HG03135 (cell line): ENCODE measurements at regions not wholly inside any gene's neighbourhood (a gene's known extent, or its start where the extent isn't known, plus 50 kb on each side); places are given as distances from the start of the nearest gene placed in this dataset.

Source experiments
- ATAC-seq: cut with Tn5 transposase; IDR thresholded peaks from one replicate; pipeline ENCODE4 v1.9.1; 2021; ENCODE audit warnings: mild to moderate bottlenecking, moderate library complexity; ENCODE audit not compliant: unreplicated experiment

DNA sequence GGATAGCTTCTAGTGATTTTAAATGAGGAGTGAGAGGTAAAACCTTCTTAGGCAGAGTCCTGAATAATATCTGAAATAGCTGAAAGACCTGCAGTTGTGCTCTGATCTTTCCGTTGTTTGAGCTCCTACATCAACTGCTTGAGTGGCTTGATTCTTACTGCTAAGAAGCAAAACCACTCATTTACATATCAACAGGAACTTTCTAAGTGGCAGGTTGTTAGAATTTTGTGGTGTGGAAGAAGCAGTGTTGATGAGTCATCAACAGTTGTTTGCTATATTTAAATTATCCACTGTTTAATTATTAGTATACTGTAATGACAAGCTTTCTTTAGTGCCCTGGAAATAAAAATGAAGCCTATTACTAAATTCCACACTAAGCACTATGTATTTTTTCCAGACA is 689.5 kb downstream of the DNAJB9 start:
- ATAC-seq, result peak; percentile 58

DNA sequence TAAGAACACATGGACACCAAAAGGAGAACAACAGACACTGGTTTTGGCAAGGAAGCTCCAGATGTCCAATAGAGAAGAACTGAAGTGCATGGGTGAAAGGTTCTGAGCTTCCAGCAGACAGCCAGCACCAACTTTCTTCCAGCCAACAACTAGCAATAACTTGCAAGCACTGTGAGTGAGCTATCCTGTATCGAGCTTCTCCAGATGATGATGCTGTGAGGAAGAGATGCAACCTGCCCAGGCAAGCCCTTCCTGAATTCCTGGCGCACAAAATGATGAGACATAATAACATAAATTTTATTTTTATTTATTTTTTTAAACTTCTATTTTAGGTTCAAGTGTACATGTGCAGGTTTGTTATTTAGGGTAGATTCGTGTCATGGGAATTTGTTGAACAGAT is 692.1 kb downstream of the DNAJB9 start:
- ATAC-seq, result no peak

DNA sequence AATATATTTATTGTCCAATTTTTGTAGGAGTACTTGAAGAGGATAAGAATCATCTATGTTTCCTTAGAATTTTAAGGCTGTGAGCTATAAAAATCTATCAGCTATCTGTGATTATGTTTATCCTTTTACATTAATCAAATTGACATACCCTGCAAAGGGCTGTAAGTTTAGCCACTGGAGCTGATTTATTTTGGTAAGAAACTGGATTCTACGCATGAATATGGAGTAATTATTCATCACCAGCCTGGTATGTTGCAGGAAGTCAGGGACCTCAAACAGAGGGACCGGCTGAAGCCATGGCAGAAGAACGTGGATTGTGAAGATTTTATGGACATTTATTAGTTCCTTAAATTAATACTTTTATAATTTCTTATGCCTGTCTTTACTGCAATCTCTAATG is 696.9 kb downstream of the DNAJB9 start:
- ATAC-seq, result no peak

DNA sequence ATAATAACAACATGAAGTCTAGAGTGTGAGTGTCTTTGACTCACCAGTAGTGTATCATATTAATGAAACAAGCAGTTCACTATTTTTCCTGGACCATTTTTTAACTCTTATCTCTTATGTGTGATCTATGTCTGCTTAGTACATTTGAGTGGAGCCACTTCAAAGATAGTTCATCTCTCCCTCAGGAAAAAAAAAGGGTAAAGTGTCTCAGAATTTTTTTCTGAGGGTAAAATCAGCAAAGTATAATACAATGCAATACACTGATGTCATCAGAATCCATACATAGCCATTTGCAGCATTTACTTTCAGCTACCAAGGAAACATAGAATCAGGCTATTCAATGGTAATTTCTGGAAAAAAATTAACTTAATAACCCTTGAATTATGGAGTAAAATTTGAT is 706.7 kb downstream of the DNAJB9 start:
- ATAC-seq, result no peak

DNA sequence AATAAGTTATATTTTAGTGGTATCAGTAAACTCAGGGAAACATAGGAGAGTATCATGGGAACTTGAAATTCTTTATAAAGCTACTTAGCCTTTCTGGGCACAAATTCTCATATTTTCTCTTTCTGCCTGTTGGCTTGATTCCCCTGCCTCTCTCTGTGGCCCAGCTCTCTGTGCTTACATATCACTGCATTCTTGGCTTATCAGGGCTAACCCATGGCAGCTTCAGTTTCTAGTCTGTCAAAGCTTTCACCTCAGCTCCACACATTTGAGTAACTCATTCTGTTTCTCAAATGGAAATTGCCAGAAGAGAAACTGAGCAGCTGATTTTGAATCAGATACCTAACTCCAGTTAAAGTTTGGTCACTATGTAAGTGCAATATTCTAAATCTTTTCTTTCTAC is 713.1 kb downstream of the DNAJB9 start:
- no peak for ATAC-seq

DNA sequence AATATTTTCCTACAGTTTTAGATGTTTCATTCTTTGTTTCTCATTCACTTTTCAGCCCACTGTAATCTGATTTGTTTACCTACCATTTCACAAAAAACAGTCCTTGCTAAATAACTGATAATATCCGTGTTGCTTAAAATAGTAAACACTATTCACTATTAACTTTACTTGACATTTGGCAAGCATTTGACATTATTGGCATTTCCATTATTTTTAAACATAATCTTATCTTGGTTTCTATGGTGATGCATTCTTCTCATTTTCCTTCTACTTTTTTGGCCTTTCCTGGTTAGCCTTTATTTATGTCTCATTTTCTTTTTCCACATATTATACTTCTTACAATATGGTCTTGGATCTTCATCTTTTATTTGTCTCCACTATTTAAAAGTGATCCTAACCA is 715.3 kb downstream of the DNAJB9 start:
- no peak for ATAC-seq

DNA sequence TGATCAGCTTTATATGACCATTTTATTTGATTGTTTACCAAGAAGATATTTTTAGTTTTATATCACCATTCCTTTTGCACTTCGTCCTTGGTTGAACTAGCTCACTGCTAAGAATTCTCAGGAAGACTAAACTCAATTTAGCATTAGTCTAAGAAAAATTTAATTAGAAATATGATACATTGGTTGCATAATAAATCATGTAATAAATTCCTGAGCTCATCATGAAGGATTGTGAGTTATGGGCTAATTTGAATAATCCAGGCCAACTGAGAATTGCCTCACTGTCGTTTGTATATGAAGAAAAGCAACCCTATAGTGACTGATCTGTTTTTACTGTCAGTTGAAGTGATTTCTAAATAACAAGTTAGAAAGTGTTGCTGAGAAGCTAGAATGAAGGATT is 725.5 kb downstream of the DNAJB9 start:
- ATAC-seq, result no peak

DNA sequence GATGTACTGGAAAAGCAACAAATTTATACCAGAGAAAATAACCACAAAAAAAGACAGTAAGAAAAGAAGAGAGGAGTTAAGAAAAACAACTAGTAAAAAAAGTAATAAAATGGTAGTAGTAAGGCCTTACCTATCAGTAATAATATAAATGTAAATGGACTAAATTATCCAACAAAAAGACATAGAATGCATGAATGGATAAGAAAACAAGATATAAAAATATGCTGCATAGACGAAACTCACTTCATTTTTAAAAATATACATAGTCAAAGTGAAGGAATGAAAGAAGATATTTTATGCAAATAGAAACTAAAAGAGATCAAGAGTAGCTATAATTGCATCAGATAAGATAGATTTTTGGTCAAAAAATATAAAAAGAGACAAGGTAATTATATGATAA is 739.1 kb downstream of the DNAJB9 start:
- no peak for ATAC-seq

DNA sequence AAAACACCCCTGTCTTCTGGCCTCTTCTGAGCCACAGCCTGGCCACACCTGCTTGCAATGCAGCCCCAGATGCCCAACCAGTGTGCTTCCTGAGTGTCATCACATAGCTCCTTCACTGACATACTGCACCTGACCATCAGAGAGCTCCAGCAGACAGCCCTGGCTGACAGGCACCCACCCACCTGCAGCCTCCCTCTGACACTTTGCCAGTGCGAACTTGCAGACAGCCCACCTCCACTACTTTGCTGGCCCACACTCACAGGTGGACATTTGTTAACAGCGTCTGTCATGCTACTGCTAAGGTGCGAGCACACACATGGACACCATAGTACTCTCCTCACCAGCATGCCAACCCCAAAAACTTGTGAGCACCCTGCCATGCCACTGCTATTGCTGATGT is 740.1 kb downstream of the DNAJB9 start:
- no peak for ATAC-seq

DNA sequence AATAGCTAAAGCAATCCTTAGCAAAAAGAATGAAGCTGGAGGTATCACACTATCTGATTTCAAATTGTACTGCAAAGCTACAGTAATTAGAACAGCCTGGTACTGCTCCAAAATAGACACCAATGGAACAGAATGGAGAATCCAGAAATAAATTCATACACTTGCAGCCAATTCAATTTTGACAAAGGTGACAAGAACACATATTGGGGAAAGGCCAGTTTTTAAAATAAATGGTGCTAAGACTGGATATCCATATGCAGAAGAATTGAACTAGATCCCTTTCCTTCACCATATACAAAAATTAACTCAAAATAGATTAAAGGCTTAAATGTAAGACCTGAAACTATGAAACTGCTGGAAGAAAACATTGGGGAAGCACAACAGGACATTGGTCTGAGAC is 748.5 kb downstream of the DNAJB9 start:
- ATAC-seq, result no peak

DNA sequence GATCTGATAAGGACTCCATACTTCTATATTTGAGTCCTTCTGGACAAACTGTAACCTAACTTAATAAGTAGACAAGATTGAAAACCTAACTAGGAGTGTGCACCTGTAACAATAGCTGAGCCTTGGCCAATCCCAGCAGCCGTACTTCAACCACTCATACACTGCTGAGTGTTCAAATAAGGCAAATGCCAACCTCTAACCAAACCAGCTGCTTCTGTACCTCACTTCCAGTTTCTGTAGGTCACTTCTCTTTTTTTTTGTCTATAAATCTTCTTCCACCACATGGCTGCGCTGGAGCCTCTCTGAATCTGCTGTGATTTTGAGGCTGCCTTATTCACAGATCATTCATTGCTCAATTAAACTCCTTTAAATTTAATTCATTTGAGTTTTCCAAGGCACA is 753.2 kb downstream of the DNAJB9 start:
- ATAC-seq, result no peak

DNA sequence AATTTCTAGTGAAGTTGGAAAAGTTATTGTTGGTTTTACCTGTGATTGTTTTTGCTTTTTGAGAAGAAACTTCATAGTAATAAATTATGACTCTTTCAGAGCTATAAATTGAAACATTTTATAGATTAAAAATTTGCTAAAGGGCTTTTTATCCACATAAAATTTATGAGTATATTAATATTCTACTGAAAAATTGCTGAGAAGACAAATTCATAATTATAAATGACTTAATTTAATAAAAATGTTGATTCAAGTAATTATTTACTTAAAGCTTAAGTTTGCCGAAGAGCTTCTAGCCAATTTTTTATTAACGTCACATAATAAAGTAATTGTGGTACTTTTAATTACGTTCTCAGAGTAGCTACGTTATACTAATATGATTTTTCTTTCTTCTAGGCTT is 761.7 kb downstream of the DNAJB9 start:
- no peak for ATAC-seq

DNA sequence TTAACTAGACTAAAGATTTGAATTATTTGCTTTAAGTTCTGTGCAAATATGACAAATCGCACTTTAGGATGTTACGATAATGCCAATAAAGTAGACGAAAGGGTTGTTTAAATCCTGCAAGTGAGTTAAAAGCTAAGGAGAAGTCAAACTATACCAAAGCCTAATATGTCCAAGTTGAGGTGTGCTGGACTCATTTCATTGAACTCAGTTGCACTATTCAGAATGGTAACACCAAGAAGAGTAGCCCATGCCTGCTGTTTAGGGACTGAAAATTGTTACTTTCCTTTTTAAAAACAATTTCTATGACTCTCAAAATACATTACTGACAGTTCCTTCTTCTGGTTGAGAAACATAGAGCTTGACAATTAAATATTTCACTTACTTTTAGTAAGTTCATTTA is 766.3 kb downstream of the DNAJB9 start:
- no peak for ATAC-seq

DNA sequence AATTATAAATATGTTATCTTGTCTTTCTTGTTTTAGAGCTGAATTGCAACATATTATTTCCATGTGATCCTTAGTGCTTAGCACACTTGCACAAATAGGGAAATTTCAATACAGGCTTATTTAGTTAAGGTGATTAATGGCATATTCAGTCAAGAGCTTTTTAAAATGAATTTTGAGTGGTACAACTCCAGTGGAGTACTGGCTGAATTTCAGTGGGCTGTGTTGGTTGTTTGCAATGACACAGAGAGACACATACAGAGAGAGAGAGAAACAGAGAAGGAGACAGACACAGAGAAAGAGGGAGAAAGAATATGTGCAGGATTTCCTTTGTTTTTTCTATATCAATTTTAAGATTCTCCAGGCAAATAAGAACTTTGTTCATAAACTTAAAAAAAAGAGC is 766.9 kb downstream of the DNAJB9 start:
- no peak for ATAC-seq

DNA sequence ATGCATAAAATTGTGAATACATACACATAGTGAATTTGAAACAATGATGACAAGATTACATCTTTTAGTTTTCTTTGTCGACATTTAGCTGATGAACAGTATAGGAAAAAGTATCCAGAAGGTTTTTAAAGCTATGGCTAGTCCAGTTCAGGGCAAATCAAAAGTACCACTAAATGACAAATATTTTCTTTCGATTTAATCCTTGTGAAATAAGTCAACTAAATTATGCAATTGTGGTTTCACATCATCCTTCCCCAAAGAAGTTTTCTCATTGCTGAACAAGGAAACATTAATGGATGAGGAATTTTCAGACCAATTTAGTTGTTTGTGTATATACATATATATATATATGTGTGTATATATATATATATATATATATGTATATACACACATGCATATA is 774.0 kb downstream of the DNAJB9 start:
- ATAC-seq, result no peak

DNA sequence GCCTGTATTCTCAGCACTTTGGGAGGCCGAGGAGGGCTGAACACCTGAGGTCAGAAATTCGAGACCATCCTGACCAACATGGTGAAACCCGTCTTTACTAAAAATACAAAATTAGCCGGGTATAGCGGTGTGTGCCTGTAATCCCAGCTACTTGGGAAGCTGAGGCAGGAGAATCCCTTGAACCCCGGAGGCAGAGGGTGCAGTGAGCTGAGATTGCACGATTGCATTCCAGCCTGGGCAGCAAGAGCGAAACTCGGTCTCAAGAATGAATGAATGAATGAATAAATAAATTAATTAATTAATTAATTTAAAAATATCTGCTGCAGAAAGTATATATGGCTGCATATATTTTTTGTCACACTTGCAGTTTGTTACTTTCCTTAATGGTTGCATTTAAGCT is 781.8 kb downstream of the DNAJB9 start:
- no peak for ATAC-seq

DNA sequence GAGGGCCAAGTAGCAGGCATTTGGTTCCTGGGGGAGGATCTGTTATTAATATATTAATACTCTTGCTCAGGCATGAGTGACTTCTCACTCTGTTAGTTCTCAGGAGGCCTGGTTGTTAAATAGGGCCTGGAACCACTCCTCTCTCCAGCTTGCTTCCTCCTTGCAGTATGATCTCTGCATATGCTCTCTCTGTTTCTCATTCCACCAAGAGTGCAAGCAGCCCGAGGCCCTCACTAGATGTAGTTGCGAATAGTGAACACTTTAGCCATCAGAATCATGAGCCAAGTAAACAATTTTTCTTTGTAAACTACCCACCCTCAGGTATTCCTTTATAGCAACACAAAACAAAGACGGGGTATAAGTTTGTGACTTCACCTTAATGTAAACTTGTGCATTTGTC is 784.3 kb downstream of the DNAJB9 start:
- ATAC-seq, result no peak

DNA sequence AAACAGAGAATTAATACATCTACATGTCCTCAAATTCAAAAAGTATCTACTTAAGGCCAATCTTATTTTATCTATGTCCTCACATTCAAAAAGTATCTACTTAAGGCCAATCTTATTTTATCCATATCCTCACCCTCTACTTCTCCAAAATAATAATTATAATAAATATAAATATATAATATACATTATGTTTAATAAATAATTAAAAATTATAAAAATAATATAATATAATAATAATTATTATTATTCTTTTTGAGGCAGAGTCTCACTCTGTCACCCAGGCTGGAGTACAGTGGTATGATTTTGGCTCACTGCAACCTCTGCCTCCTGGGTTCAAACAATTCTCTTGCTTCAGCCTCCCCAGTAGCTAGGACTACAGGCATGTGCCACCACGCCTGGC is 784.9 kb downstream of the DNAJB9 start:
- no peak for ATAC-seq

DNA sequence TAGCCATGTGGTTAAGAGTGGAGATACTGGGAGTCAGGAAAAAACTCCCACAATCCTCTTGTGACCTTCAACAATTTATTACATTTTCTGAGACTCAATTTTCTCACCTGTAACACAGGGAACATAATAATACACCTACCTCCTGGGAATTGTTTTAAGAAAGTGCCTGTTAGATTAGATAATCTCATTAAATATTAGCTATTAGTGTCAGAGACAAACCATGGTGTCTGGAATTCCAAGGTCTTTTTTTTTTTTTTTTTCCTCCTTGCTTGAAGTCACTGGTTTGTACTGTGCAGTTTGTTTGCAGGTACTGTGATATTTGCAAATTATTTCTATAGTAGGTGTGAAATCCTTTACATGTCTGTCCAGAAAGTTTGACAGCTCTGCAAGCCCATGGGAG is 806.1 kb downstream of the DNAJB9 start:
- ATAC-seq, result no peak

DNA sequence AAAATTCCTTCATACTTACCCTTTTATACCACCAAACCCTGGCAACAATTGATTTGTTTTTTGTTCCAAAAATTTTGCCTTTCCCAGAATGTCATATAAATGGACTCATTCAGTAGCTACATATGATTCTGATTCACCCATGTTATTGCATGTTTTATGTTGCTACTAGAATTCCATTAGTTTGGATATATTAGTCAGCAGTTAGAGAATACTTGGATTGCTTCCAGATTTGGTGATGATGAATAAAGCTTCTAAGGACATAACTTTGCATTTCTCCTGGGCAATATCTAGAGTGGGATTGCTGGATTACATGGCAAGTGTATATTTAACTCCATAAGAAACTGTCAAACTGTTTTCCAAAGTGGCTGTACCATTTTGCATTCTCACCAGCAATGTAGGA is 806.9 kb downstream of the DNAJB9 start:
- no peak for ATAC-seq

DNA sequence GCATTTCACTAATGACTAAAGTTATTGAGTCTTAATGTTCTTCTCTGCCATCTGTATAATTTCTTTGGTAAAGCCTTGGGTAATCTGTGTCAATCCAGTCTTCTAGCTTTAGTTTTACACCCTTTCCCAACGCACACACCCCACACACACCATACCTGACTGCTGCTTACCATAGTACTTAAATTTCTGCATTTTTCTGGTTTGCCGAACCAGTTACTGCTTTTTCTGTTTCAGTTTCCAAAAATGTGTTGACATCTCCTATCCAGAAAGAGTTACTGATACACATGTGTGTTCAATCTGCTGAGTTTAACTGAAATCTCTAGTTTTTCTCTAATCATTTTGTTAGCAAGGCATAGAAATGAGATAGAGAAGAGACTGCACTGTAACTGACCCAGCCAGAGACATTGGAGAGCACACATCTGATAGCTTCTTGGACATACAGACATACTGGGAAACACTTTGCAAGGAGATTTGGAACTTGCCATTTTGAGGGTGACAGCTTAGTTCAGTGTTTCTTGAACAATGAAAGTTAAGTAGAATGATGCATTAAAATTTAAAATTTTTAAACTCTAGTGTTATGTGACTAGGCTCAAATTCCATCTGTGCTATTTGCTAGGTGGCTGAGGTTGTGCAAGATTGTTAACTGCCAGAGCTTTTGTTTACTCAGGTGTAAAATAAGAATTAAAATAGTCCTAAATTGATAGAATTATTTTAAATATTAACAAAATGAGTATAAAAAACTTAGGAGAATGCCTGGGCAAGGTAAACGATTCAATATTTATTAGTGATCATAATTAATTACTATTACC is 807.6 kb downstream of the DNAJB9 start:
- ATAC-seq, result no peak

DNA sequence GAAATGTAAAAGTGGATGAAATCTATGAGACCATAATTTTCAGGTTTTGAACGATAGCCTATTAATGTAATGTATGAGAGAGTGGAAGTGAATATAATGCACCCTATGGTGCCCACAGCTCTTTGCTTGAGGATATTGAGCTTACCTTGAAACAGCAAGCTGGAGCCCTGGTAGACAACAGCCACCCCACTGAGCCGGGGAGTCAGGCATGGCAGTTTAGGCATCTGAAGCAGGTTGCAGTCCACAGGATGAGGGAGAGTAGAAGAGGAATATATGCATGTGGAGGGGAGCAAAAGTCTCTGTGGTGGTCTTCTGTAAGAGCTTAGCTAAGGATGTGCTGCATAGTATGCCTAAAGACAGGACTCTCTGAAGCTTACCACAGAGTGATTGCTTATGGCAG is 817.3 kb downstream of the DNAJB9 start:
- ATAC-seq, result no peak

DNA sequence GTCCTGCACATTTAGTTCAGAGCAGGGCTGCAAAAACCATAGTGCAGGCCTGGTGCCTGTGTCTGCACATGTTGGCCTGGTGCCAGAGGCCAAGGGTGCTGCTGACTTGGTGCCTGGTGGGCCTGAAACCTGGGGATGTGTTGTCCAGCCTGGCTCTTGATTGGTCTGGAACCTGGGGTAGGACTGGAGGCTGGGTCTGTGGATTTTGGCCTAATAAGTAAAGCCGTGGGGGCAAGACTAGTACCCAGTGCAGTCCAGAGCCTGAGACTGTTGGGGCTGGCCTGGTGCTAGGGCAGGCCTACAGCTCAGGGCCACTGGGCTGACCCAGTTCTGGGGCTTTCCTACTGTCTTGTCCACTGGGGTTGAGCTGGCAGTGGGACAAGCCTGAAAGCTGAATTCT is 817.9 kb downstream of the DNAJB9 start:
- ATAC-seq, result no peak
